ENCODE measurements at regions not wholly inside any gene's neighbourhood (a gene's known extent, or its start where the extent isn't known, plus 50 kb on each side); places are given as distances from the start of the nearest gene placed in this dataset.
A peak's percentile ranks its signal among the peaks of the same experiment; 100 is the strongest.

- Mint-ChIP-seq H3K9me3 (no peaks in the 10 kb centered on the region), H3K36me3 (ENCODE audit: low read depth) (no peaks in the 10 kb centered on the region), H3K27me3 (ENCODE audit: low read depth) (no peaks in the 10 kb centered on the region), H3K4me3 (peak overlapping the region; percentile 36), H3K27ac (no peak overlapping the region), H3K4me1 (ENCODE audit: low read depth) (peaks cover 9% of the 10 kb centered on the region)
- CTCF ChIA-PET: interaction anchor here (0.7 to 2.3 kb wide), 15 partner anchors 12 to 483 kb away, joined by 3 to 15 read pairs (median 4); partner anchors contain the start of genes AK6, CCDC125, RAD17 and SLC30A5
- no peak for DNase-seq
- intact Hi-C loops (cut with micrococcal nuclease): loop anchor here (1.0 to 5.0 kb wide), 5 partner anchors 40 to 291 kb away; partner anchors contain the start of genes CCNB1 and CENPH
These were observed 50.2 kb upstream of the SLC30A5 start for GRCh38 chr5:69043655-69043996.

Data from activated naive CD4-positive, alpha-beta T cell treated with anti-CD3 and anti-CD28 coated beads for 36 hours (primary cell).